ENCODE measurements at regions not wholly inside any gene's neighbourhood (a gene's known extent, or its start where the extent isn't known, plus 50 kb on each side); places are given as distances from the start of the nearest gene placed in this dataset.

- Histone ChIP-seq H3K9me3 (no peaks in the 10 kb centered on the region), H3K36me3 (no peaks in the 10 kb centered on the region), H3K27ac (no peak overlapping the region), H3K27me3 (no peaks in the 10 kb centered on the region), H3K4me3 (ENCODE audit: low read depth in 1 of 2, low read length in 1 of 2) (no peak overlapping the region), H3K4me1 (ENCODE audit: control insufficient read depth in 1 of 2, insufficient read depth in 1 of 2, low read depth in 1 of 2, low read length in 1 of 2) (peaks cover 5 to 12% of the 10 kb centered on the region in 2 experiments)
- no peak for TF ChIP-seq CTCF (IDR thresholded peaks at IDR 0.05)
These were observed 56.4 kb upstream of the C1GALT1 start for GRCh38 chr7:7125963-7126362.

- Histone ChIP-seq H3K4me1 (ENCODE audit: control insufficient read depth in 1 of 2, insufficient read depth in 1 of 2, low read depth in 1 of 2, low read length in 1 of 2) (peaks cover 5 to 12% of the 10 kb centered on the region in 2 experiments), H3K36me3 (no peaks in the 10 kb centered on the region), H3K27me3 (no peaks in the 10 kb centered on the region), H3K9me3 (no peaks in the 10 kb centered on the region), H3K4me3 (ENCODE audit: low read depth in 1 of 2, low read length in 1 of 2) (no peak overlapping the region), H3K27ac (no peak overlapping the region)
- TF ChIP-seq CTCF (IDR thresholded peaks at IDR 0.05): no peak
These were observed 54.6 kb upstream of the C1GALT1 start for GRCh38 chr7:7127773-7128172.

- Histone ChIP-seq H3K27me3 (no peaks in the 10 kb centered on the region), H3K9me3 (no peaks in the 10 kb centered on the region), H3K27ac (no peak overlapping the region), H3K4me3 (ENCODE audit: low read depth in 1 of 2, low read length in 1 of 2) (no peak overlapping the region), H3K36me3 (no peaks in the 10 kb centered on the region), H3K4me1 (ENCODE audit: control insufficient read depth in 1 of 2, insufficient read depth in 1 of 2, low read depth in 1 of 2, low read length in 1 of 2) (peaks cover 5 to 8% of the 10 kb centered on the region in 2 experiments)
- TF ChIP-seq CTCF (IDR thresholded peaks at IDR 0.05): no peak
These were observed 53.0 kb upstream of the C1GALT1 start for GRCh38 chr7:7129381-7129780.

GRCh38 chr7:7131273-7131672, 51.1 kb upstream of the C1GALT1 start:
- H3K9me3 ChIP-seq: no peaks in the 10 kb centered on the region
- no peaks in the 10 kb centered on the region for H3K36me3 ChIP-seq
- H3K27me3 ChIP-seq: no peaks in the 10 kb centered on the region
- no peak overlapping the region for H3K27ac ChIP-seq
- H3K4me3 ChIP-seq (ENCODE audit: low read depth in 1 of 2, low read length in 1 of 2): no peak overlapping the region
- TF ChIP-seq CTCF (IDR thresholded peaks at IDR 0.05): no peak
- H3K4me1 ChIP-seq (ENCODE audit: control insufficient read depth in 1 of 2, insufficient read depth in 1 of 2, low read depth in 1 of 2, low read length in 1 of 2): peaks cover under 1 to 3% of the 10 kb centered on the region in 2 experiments

Measured in neutrophil (primary cell).